Cardiac fibroblast (primary cell): ENCODE measurements at regions not wholly inside any gene's neighbourhood (a gene's known extent, or its start where the extent isn't known, plus 50 kb on each side); places are given as distances from the start of the nearest gene placed in this dataset.

Source experiments
- DNase-seq, 2 donors: peaks; one replicate each; pipeline versions ENCODE4 v3.0.0 to v3.0.0-alpha.2; 2010; ENCODE audit warnings: low read depth in 2 of 2
- H3K4me3 ChIP-seq, 2 donors: replicated peaks in 1 of 2; 1 replicate in 1 of 2; 2 replicates in 1 of 2; pipeline ENCODE4 v1.5.1; 2011; ENCODE audit warnings: low read depth in 2 of 2, low read length in 2 of 2, mild to moderate bottlenecking in 2 of 2, moderate library complexity in 1 of 2
- CTCF ChIP-seq: IDR thresholded peaks from one replicate; pipeline ENCODE4 v1.5.1; 2011; ENCODE audit warnings: low read depth, mild to moderate bottlenecking, low read length, inconsistent platforms

GRCh38 chr3:166114448-166114847 is 277.2 kb upstream of the BCHE start:
- no peak for TF ChIP-seq CTCF
- no peak overlapping the region for H3K4me3 ChIP-seq
- no peak for DNase-seq

GRCh38 chr3:166111562-166111961 is 274.3 kb upstream of the BCHE start:
- no peak for DNase-seq
- no peak overlapping the region for H3K4me3 ChIP-seq
- no peak for TF ChIP-seq CTCF

- no peak for DNase-seq
- no peak overlapping the region for H3K4me3 ChIP-seq
- TF ChIP-seq CTCF, result no peak
Observed at GRCh38 chr3:166110102-166110501, 272.9 kb upstream of the BCHE start.

GRCh38 chr3:166104938-166105337 is 267.7 kb upstream of the BCHE start:
- no peak for TF ChIP-seq CTCF
- no peak for DNase-seq
- H3K4me3 ChIP-seq, result no peak overlapping the region

- H3K4me3 ChIP-seq, result no peak overlapping the region
- no peak for DNase-seq
- no peak for TF ChIP-seq CTCF
Observed at GRCh38 chr3:166100730-166101129, 263.5 kb upstream of the BCHE start.

GRCh38 chr3:166089575-166089974 is 252.4 kb upstream of the BCHE start:
- no peak overlapping the region for H3K4me3 ChIP-seq
- DNase-seq, result no peak
- TF ChIP-seq CTCF, result no peak

GRCh38 chr3:166085164-166085856 is 248.1 kb upstream of the BCHE start:
- no peak for TF ChIP-seq CTCF
- no peak overlapping the region for H3K4me3 ChIP-seq
- no peak for DNase-seq
